HG03064 (cell line): ENCODE measurements at regions not wholly inside any gene's neighbourhood (a gene's known extent, or its start where the extent isn't known, plus 50 kb on each side); places are given as distances from the start of the nearest gene placed in this dataset.
A peak's percentile ranks its signal among the peaks of the same experiment; 100 is the strongest.
"Not testable (repeated sequence)": the region's sequence is repeated elsewhere in the genome, so short reads cannot be mapped to it uniquely, and the experiment has no call there.

ENCODE experiments used
- ATAC-seq: cut with Tn5 transposase; IDR thresholded peaks from one replicate; pipeline ENCODE4 v1.9.1; 2021; ENCODE audit warnings: low read depth; ENCODE audit not compliant: unreplicated experiment

DNA sequence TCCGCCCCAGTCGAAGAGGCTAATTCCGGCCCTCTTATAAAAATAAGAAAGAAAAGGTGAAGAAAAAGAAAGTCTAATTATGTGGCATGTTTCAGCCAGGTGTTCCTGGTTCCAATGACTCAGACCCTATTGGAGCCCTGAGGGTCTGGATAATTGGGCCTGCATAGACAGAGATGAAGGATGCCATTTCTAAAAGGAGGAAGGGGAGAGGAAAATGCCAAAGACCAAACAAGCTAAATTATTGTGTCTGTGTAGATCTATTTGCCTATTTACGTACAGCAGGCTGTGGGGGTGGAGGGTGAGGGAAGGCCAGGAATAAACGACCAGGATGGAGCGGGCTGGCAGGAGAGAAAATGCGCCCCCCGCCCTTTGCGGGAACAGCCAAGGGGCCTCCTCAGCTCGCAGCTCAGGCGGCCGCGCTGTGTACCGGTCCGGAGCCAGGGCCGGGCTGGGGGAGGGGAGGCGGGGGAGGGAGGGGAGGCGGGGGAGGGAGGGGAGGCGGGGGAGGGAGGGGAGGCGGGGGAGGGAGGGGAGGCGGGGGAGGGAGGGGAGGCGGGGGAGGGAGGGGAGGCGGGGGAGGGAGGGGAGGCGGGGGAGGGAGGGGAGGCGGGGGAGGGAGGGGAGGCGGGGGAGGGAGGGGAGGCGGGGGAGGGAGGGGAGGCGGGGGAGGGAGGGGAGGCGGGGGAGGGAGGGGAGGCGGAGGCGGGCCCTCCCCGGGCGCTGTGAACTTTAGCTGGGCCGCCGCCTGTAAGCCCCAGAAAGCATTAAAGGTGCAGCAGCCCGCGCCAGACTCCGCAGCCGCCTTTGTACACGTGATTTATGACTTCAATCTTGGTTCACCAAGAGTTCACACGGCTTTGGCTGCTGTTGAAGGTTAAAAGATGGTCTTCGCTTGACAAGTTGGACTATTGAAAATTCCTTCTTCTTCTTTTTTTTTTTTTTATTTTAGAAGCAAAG, 113.0 kb upstream of the FOXD4L5 start:
- not testable (repeated sequence) for ATAC-seq

DNA sequence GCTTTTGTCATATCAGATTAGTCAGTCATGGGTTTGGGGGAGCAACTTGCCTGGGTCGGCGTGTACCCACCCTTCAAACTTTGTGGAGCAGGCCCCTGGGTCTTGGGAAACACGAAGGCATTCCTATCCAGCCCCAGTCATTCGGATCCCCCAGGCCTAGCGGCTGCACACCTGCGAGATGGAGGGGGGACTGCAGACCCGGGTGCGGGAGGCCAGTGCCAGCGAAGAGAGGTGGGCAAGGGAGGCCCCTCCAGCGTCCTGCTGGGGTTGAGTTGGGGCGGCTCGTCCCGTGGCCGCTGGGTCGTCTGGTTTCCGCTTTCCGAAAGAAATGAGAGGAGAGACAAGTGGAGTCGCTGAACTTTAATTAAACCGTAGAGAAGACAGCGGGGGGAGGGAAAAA, 112.2 kb upstream of the FOXD4L5 start:
- not testable (repeated sequence) for ATAC-seq

DNA sequence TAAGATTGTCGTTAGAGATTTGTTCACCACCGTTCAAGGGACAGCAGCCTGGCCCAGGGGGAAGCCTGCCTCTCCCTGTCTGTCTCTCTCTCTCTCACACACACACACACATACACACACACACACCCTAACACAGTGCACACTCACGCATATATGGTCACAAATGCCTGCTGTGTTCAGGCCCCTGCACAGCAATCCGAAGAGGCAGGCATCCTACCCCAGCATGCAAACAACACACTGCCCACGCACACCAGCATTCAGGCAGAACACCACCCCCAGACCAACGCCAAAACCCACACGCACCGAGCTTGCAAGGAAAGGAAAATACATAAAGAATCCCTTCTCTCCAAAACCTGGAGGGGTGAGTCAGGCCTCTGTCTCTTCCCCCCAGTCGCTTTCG, 111.6 kb upstream of the FOXD4L5 start:
- not testable (repeated sequence) for ATAC-seq

DNA sequence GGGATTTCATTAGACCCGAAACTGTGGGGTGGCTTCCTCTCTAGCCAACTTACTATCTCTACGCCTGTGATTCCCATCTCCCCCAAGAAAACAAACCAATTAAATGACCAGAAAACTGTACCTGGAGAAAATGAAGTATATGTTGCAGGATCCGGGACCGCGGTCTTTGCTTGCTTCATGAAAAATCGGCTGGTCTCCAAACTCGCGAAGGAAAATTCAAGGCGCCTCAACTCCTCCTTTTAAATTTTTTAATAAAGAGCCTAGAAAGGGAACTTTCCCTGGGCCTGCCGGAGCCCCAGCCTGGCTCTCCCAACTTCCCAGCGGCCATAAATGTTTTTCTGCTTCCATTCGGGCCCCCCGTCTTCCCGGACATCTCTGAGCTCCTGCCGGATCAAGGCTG, 110.8 kb upstream of the FOXD4L5 start:
- ATAC-seq = not testable (repeated sequence)

DNA sequence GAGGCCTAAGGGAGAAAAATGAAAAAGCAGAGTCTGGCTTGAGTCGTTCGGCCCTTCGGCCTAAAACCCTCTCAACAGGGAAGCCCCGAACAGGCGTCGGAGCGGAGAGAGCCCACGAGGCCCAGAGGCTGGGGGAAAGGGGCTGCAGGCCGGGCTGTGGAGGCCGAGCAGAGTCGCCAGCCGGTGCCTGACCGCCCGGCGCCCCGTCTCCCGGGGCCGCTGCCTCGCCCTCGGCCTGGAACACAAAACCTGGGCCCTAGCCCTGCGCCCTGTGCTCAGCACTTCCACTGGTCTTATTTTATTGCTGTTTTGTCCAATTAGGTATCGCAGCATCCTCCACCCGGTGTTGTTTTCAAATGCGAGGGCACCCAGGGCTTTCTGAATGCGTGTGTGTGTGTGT, 110.1 kb upstream of the FOXD4L5 start:
- not testable (repeated sequence) for ATAC-seq

DNA sequence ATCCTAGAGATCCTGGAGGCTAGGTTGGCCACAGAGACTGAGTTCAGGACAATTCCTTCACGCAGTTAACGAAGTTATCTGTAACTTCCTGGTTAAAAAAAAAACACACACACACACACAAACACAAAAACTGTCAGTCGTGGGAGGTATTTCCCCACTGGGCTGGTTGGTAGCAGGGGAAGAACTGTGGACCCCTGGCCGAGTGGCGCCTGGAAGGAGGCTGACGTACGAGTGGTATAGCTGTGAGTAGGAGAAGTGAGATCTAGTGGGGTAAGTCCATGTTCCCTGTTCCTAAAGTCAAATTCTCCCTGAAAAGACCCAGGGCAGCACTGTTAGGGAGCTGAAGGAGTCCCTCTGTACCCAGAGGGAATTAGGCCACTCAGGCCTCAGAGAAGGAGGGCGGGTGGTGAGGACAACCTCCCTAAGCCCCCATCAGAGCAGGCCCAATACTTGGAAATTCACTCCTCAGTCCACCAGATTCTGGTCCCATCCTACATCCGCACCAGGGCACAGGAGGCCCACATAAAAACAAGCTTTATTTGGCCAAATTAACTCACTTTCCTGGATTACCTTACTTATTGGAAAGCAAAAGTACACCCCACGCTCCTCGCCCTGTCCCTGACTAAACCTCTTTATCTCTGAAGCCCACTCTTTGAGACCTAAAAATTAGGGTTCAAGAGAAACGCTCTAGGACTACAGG, 108.3 kb upstream of the FOXD4L5 start:
- not testable (repeated sequence) for ATAC-seq

DNA sequence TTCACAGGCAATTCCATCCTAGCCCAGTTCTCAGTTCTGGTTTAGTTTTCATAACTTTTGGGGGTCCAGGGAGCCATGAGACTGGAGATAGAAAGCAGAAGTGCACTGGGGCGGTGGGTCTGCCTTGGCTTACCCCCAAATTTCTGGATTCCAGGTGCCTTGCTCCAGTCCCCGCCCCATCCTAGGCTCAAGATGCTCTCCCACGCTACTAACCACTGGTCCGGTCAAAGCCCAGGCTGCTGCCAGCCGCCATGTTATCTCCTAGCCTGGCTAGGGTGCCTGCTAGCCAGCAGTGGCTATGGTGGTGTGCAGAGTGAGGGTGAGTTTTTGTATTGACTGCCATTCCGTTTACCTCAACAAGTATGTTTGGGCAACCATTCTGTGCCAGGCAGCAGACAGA, 107.6 kb upstream of the FOXD4L5 start:
- ATAC-seq = not testable (repeated sequence)

DNA sequence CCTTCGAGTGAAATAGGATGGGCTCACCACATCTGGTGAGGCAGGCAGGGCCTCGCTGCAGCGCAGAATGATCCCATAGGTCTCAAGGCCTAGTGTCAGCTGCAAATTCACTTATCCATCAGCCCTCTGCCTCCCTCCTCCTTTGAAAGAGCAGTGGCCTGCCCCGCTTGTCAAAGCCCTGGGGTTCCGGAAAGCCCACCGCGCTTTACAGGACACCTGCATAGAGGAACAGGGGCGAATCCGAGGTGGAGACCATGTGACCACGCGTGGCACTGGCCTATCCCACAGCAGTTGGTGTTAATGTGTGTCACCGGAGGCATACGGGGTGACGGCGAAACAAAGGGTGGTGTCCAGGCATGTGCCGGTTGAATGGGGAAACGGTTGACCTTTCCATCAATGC, 104.7 kb upstream of the FOXD4L5 start:
- ATAC-seq = not testable (repeated sequence)

DNA sequence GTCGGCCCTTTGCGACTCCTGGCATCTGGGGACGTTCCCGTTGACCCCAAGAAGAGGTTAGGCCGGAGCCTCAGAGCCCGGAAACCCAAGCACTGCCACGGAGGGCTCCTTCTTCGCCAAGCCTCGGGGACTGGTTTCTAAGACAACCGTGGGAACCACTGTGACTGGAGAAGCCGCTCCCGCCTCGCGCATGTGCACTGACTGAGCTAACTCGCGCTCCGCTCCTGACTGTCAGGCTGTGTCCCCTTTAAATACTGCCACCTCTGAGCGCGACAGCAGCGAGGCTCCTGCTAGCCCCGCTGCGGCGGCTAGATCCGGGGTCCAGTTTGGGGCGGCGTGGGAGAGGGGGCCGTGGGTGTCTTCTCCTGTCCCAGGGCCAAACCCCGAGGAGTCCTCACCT, 104.2 kb upstream of the FOXD4L5 start:
- ATAC-seq = not testable (repeated sequence)

DNA sequence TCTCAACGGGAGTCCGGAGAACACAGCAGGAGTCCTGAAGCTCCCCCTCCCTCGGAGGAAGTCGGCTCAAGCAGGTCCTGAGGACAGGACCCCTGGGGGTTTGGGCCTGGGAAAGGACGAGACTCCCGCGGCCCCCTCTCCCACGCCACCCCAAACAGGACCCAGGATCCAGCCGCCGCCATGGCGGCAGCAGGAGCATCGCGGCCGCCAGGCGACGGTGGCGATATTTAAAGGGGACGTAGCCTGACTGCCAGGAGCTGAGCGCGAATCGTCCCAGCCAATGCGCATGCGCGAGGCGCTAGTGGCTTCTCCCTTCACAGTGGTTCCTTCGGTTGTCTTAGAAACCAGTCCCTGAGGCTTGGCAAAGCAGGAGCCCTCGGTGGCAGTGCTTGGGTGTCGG, 101.7 kb upstream of the FOXD4L5 start:
- peak; percentile 81 for ATAC-seq

DNA sequence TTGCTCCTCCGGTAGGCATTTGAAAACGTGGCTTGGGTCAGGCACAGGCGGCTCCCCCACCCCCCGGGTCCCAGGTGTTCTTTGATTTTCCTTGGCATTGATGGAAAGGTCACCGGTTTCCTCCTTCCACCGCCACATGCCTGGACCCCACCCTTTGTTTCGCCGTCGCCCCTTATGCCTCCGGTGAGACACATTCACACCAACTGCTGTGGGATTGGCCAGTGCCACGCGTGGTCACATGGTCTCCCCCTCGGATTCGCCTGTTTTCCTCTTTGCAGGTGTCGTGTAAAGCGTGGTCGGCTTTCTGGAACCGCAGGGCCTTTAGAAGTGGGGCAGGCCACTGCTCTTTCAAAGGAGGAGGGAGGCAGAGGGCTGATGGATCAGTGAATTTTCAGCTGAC, 101.2 kb upstream of the FOXD4L5 start:
- not testable (repeated sequence) for ATAC-seq

DNA sequence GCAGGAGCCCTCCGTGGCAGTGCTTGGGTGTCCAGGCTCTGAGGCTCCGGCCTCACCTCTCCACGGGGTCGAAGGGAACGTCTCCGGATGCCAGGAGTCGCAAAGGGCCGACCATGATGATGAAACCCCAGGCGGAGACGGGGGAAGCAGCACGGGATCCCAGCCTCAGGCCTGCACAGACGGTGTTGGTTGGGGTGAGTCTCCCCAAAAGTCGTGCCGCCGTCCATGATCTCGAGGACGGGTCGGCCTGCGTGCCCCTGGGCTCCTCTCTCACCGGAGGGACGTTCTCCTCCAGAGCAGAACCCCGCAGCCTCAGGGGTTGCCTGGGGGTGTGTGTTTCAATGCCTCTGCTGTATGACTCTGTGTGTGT, 100.6 kb upstream of the FOXD4L5 start:
- ATAC-seq = not testable (repeated sequence)

DNA sequence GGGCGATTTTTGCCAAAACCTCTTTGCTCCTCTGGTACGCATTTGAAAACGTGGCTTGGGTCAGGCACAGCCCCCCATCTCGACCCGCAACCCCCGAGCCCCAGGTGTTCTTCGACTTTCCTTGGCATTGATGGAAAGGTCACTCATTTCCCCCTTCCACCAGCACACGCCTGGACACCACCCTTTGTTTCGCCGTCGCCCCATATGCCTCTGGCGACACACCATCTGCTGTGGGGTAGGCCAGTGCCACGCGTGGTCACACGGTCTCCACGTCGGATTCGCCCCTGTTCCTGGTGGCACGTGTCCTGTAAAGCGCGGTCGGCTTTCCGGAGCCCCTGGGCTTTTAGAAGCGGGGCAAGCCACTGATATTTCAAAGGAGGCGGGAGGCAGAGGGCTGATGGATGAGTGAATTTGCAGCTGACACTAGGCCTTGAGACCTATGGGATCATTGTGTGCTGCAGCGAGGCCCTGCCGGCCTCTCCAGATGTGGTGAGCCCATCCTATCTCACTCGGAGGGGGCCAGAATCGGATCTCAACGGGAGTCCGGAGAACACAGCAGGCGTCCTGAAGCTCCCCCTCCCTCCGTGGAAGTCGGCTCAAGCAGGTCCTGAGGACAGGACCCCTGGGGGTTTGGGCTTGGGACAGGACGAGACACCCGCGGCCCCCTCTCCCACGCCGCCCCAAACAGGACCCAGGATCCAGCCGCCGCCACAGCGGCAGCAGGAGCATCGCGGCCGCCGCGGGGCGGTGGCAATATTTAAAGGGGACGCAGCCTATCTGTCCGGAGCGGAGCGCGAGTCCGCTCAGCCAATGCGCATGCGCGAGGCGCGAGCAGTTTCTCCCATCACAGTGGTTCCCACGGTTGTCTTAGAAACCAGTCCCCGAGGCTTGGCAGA, 100.0 kb upstream of the FOXD4L5 start:
- not testable (repeated sequence) for ATAC-seq

DNA sequence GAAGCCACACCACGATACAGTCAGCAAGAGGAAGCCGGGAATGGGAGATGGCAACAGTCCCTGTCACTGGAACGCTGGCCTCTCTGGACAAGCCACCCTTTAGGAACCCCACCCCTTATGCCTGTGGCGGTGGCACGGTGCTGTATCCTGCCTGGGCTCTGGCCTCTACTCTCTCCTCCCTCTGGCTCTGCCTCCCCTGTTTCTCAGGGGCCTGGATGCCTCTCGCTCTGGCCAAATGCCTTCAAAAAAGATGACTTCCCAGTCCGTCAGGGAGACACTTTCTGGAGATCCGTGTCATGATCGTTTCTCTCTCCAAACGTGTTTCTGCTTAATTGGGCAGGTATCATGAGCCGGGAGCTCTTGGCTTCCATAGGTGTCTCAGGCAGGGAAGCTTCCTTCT, 99.1 kb upstream of the FOXD4L5 start:
- ATAC-seq = not testable (repeated sequence)

DNA sequence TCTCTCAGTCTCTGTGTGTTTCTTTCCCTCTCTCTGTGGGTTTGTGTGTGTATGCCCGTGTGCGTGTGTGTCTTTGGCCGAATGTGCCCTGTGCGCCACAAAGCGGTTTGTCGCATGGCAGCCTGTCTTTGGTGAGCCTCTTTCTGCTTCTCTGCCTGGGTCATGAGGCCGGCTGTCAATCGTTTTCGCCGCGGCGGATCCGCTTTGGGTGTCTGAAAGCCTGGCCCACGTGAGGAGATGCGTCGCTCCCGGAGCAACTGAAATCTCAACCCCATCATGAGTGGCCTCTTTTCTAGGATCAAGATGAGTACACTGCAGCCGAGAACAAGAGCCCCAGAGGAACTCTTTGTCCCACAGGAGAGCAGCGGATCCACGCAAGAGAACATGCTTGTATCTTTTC, 98.6 kb upstream of the FOXD4L5 start:
- not testable (repeated sequence) for ATAC-seq

DNA sequence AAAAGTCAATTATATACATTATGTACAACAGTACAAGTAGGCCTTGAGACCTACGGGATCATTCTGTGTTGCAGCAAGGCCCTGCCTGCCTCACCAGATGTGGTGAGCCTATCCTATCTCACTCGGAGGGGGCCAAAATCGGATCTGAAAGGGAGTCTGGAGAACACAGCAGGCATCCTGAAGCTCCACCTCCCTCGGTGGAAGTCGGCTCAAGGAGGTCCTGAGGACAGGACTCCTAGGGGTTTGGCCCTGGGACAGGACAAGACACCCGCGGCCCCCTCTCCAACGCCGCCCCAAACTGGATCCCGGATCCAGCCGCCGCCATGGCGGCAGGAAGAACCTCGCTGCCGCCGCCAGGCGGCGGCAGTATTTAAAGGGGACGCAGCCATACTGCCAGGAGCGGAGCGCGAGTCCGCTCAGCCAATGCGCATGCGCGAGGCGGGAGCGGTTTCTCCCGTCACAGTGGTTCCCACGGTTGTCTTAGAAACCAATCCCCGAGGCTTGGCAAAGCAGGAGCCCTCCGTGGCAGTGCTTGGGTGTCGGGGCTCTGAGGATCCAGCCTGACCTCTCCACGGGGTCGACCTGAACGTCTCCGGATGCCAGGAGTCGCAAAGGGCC, 97.8 kb upstream of the FOXD4L5 start:
- ATAC-seq = not testable (repeated sequence)
